Erythroblast (primary cell): ENCODE measurements at regions not wholly inside any gene's neighbourhood (a gene's known extent, or its start where the extent isn't known, plus 50 kb on each side); places are given as distances from the start of the nearest gene placed in this dataset.

ENCODE experiments used
- GATA1 ChIP-seq: IDR thresholded peaks from 2 replicates; pipeline ENCODE4 v1.6.1; 2011; ENCODE audit warnings: low read depth, mild to moderate bottlenecking, control low read depth, low read length, moderate library complexity
- POLR2A ChIP-seq: IDR thresholded peaks from 2 replicates; pipeline ENCODE4 v1.6.1; 2011; ENCODE audit warnings: mild to moderate bottlenecking, low read length

DNA sequence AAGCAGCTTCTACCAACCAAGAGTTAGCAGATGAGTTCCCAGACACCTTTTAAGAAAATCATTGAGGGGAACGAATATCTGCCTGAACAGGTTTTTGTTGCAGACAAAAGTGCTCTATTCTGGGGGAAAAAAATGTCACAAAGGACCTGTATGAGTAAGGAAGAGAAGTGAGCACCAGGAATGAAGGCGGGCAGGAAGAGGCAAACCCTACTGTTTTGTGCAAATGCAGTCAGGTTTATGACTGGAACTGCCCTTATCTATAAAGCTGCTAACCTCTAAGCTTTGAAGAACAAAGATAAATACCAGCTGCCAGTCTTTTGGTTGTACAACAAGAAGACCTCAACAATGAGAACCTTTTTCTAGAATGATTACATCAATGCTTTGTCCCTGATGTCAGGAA, 292.4 kb upstream of the SP4 start:
- no peak for TF ChIP-seq POLR2A
- TF ChIP-seq GATA1: no peak
